ENCODE measurements at regions not wholly inside any gene's neighbourhood (a gene's known extent, or its start where the extent isn't known, plus 50 kb on each side); places are given as distances from the start of the nearest gene placed in this dataset.

DNA sequence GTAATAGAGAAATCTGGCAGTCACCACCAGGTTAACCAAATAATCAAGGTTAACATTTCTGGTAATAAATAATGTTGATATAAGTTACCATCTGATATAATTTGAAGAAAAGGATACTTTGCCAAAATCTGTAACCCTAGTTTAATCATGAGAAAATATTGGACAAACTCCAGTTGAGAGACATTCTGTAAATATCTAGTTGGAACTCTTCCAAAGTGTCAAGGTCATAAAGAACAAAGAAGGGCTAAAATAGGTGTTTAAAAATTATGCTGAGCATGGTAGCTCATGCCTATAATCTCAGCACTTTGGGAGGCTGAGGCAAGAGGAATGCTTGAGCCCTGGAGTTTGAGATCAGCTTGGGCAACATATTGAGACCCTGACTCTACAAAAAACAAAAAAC is 253.3 kb downstream of the MRPS30 start:
- Histone ChIP-seq H3K4me2 (no peak overlapping the region), H3K9me3 (replicated peaks in 1 of 11) (no peaks in the 10 kb centered on the region), H4K20me1 (no peaks in the 10 kb centered on the region), H3K4me1 (no peaks in the 10 kb centered on the region), H3K27me3 (no peaks in the 10 kb centered on the region), H3K27ac (no peak overlapping the region), H3K4me3 (no peak overlapping the region), H3K9ac (no peak overlapping the region), H3K36me3 (no peaks in the 10 kb centered on the region)
- no peak for TF ChIP-seq Cebpa-rat (IDR thresholded peaks at IDR 0.05)

DNA sequence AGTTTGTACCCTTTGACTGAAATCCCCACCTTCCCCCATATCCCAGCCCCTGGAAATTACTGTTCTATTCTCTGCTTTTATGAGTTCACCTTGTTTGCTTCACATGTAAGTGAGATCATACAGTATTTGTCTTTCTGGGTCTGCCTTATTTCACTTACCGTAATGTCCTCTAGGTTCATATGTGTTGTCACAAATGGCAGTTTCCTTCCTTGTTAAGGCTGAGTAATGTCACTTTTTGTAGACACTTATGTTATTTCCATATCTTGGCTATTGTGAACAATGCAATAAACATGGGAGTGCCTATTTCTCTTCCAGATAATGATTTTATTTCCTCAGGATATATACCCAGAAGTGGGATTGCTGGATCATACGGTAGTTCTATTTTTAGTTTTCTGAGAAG is 272.3 kb downstream of the MRPS30 start:
- TF ChIP-seq Cebpa-rat (IDR thresholded peaks at IDR 0.05) = no peak
- H3K4me2 ChIP-seq = no peak overlapping the region

DNA sequence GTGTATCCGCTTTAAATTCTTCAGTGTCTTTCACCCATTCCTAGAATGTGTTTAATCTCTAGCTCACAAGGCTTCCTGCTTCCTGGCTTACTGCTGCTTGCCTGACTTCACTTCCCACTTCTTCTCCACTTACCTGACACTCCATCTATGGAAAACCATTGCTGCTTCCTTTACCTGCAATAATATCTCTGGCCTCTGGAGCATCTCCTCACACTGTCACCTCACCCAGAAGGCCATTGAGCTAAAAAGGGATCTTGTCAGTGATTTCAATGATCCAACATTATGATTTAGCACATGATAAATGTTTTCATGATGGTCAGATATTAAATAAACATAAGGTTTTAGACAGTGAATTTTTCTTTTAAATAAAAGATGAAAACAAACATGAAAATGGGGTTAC is 281.1 kb downstream of the MRPS30 start:
- H4K20me1 ChIP-seq = no peaks in the 10 kb centered on the region
- H3K36me3 ChIP-seq = no peaks in the 10 kb centered on the region
- H3K9me3 ChIP-seq (replicated peaks in 1 of 11) = no peaks in the 10 kb centered on the region
- H3K27ac ChIP-seq = no peak overlapping the region
- no peaks in the 10 kb centered on the region for H3K4me1 ChIP-seq
- H3K4me3 ChIP-seq = no peak overlapping the region
- H3K9ac ChIP-seq = no peak overlapping the region
- no peaks in the 10 kb centered on the region for H3K27me3 ChIP-seq
- H3K4me2 ChIP-seq = no peak overlapping the region
- no peak for TF ChIP-seq Cebpa-rat (IDR thresholded peaks at IDR 0.05)

More for the DNA sequence above, 272.3 kb downstream of the MRPS30 start:
- no peaks in the 10 kb centered on the region for H4K20me1 ChIP-seq
- H3K9ac ChIP-seq = no peak overlapping the region
- H3K27me3 ChIP-seq = no peaks in the 10 kb centered on the region
- no peak overlapping the region for H3K4me3 ChIP-seq
- no peaks in the 10 kb centered on the region for H3K4me1 ChIP-seq
- H3K27ac ChIP-seq = no peak overlapping the region
- H3K9me3 ChIP-seq (replicated peaks in 1 of 11) = no peaks in the 10 kb centered on the region
- H3K36me3 ChIP-seq = no peaks in the 10 kb centered on the region

DNA sequence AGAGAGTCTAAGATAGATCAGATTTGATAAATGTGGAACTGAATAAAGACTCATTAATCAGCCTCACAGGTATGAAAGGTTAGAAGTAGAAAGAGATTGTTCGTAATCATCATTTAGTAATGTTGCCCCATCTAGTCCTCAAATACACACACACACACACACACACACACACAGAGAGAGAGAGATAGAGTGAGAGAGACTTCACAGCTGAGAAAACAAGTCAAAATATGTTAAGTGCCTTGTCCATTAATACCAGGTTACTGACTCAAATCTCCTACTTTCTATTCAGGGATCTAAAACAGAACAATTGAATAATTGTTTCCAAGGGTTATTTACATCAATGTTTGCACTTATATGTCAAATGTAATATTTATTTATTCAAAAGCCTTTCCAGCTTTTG is 284.6 kb downstream of the MRPS30 start:
- Histone ChIP-seq H3K4me3 (no peak overlapping the region), H3K4me2 (no peak overlapping the region), H3K27me3 (no peaks in the 10 kb centered on the region), H3K4me1 (no peaks in the 10 kb centered on the region), H3K27ac (no peak overlapping the region), H4K20me1 (no peaks in the 10 kb centered on the region), H3K36me3 (no peaks in the 10 kb centered on the region), H3K9ac (no peak overlapping the region), H3K9me3 (replicated peaks in 1 of 11) (no peaks in the 10 kb centered on the region)
- no peak for TF ChIP-seq Cebpa-rat (IDR thresholded peaks at IDR 0.05)

DNA sequence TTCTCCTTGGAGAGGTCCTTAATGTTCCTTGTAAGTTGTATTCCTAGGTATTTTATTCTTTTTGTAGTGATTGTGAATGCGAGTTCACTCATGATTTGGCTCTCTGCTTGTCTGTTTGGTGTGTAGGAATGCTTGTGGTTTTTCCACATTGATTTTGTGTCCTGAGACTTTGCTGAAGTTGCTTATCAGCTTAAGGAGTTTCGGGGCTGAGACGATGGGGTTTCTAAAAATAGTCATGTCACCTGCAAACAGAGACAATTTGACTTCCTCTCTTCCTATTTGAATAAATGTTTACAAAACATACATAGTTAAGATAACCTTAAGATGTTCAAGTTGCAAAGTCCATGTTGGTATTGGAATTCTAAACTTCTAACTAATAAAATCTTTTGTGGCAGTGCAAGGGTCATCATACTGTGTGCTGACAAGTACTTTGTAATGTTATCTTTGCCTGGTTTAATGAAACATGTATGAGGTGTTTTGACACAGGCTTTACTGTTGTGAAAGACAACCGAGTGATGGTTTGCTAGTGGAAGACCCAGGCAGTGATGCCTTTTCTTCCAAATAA is 286.2 kb downstream of the MRPS30 start:
- Histone ChIP-seq H3K36me3 (no peaks in the 10 kb centered on the region), H3K4me3 (no peak overlapping the region), H3K9ac (no peak overlapping the region), H3K27ac (no peak overlapping the region), H3K4me2 (no peak overlapping the region), H3K9me3 (replicated peaks in 1 of 11) (no peaks in the 10 kb centered on the region), H4K20me1 (no peaks in the 10 kb centered on the region), H3K27me3 (no peaks in the 10 kb centered on the region), H3K4me1 (no peaks in the 10 kb centered on the region)
- TF ChIP-seq Cebpa-rat (IDR thresholded peaks at IDR 0.05) = no peak

DNA sequence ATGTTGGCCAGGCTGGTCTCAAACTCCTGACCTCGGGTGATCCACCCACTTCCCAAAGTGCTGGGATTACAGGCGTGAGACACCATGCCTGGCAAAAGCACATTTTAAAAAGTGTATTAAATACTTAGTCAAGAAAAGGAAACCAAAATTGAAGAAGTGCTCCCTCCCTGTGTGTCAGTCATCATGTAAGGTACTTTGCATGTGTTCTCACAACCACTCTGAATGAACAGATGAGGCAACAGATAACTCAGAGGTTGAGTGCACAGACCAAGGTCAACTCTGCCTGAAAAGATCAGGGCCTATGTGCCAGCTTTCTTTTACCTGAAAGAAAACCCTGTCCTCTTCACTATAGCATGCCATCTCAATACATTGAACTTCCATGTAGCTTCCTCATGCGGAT is 289.7 kb downstream of the MRPS30 start:
- Histone ChIP-seq H3K9ac (no peak overlapping the region), H3K27ac (no peak overlapping the region), H3K4me2 (no peak overlapping the region), H3K4me3 (no peak overlapping the region), H3K36me3 (no peaks in the 10 kb centered on the region), H3K27me3 (no peaks in the 10 kb centered on the region), H3K4me1 (no peaks in the 10 kb centered on the region), H4K20me1 (no peaks in the 10 kb centered on the region), H3K9me3 (replicated peaks in 1 of 11) (no peaks in the 10 kb centered on the region)
- TF ChIP-seq Cebpa-rat (IDR thresholded peaks at IDR 0.05) = no peak

DNA sequence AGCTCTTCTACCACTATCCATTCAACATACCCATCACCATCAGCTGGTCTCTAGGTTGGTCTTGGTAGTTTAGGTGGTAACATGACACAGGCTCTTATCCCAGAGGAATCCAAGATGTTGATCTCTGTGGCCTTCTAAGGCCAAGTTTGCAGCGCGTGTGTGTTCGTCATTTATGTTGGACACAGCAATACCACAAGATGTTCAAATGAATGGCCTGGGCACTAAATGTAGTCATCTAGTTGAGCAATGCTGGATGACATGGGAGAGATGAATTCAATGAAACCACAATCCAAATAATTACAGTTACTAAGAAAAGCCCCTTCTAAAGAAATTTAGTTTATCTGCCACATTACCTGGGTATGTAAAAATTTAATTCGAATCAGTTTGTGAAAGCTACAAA is 292.4 kb downstream of the MRPS30 start:
- no peak for TF ChIP-seq Cebpa-rat (IDR thresholded peaks at IDR 0.05)
- Histone ChIP-seq H3K36me3 (no peaks in the 10 kb centered on the region), H3K27me3 (no peaks in the 10 kb centered on the region), H3K27ac (no peak overlapping the region), H4K20me1 (no peaks in the 10 kb centered on the region), H3K4me3 (no peak overlapping the region), H3K4me1 (no peaks in the 10 kb centered on the region), H3K4me2 (no peak overlapping the region), H3K9me3 (replicated peaks in 1 of 11) (no peaks in the 10 kb centered on the region), H3K9ac (no peak overlapping the region)

DNA sequence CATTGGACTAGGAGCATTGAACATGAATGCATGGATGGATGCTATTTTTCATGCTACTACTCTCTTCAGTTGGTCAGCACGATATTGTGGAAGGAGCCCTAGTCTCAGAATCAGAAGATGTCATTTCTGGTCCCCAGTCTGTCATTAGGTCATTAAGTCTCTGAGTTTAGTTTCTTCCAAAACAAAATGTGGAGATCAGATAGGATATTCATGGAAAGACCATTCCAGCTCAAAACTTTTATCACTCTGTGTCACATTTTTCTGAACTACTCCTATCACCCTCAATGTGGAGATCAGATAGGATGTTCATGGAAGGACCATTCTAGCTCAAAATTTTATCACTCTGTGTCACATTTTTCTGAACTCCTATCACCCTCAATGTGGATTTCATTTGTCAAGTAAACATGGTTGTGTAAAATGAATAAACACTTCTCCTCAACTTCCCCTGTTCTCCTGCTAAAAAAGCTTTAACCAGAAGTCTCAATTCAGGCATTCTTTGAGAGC is 296.8 kb downstream of the MRPS30 start:
- H3K4me3 ChIP-seq = no peak overlapping the region
- H3K27me3 ChIP-seq = no peaks in the 10 kb centered on the region
- no peaks in the 10 kb centered on the region for H4K20me1 ChIP-seq
- H3K4me2 ChIP-seq = no peak overlapping the region
- no peaks in the 10 kb centered on the region for H3K4me1 ChIP-seq
- no peak overlapping the region for H3K27ac ChIP-seq
- no peak overlapping the region for H3K9ac ChIP-seq
- no peak for TF ChIP-seq Cebpa-rat (IDR thresholded peaks at IDR 0.05)
- H3K36me3 ChIP-seq = no peaks in the 10 kb centered on the region
- H3K9me3 ChIP-seq (replicated peaks in 1 of 11) = no peaks in the 10 kb centered on the region

DNA sequence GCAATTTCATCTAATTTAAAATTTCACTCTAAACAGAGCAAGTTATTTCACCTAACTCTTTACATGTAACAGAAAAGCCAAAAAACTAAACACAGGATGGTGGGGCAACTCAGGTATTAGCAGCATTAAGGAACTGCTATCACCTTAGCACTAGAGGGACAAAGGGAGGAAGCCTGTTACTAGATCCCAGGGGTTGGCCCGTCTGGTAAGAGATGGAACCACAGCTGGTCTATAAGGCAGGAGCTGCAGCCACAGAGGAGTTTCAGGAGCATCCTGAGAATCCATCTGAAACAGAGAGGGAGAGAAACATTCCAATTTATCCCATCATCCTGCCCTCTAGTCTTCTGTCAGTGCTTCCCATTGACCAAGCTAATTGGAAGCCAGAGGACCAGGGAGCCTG is 300.3 kb downstream of the MRPS30 start:
- Histone ChIP-seq H3K27me3 (no peaks in the 10 kb centered on the region), H3K4me2 (no peak overlapping the region), H3K27ac (no peak overlapping the region), H3K9me3 (replicated peaks in 1 of 11) (no peaks in the 10 kb centered on the region), H4K20me1 (no peaks in the 10 kb centered on the region), H3K36me3 (no peaks in the 10 kb centered on the region), H3K4me1 (no peaks in the 10 kb centered on the region), H3K9ac (no peak overlapping the region), H3K4me3 (no peak overlapping the region)
- no peak for TF ChIP-seq Cebpa-rat (IDR thresholded peaks at IDR 0.05)

DNA sequence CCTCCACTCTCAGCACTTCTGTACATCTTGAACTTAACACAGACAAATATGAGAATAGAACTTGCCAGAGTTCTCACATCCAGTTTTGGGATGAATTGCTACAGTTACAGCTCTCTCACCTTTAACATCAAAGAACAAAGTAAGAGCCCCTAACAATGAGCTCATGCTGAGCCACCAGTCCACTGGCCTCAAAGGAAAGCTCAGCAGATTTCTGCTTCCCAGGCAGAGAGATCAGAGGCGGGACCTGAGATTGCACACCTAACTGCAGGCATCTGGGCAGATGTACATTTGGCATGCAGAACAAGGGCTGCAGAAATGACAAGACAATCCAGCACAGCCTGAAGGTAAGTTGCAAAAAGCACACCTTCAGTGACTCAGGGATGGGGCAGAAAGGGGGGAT is 300.9 kb downstream of the MRPS30 start:
- H3K4me1 ChIP-seq = no peaks in the 10 kb centered on the region
- H3K9me3 ChIP-seq (replicated peaks in 1 of 11) = no peaks in the 10 kb centered on the region
- no peaks in the 10 kb centered on the region for H4K20me1 ChIP-seq
- no peak overlapping the region for H3K4me3 ChIP-seq
- no peak for TF ChIP-seq Cebpa-rat (IDR thresholded peaks at IDR 0.05)
- no peak overlapping the region for H3K9ac ChIP-seq
- no peak overlapping the region for H3K27ac ChIP-seq
- H3K36me3 ChIP-seq = no peaks in the 10 kb centered on the region
- no peaks in the 10 kb centered on the region for H3K27me3 ChIP-seq
- no peak overlapping the region for H3K4me2 ChIP-seq
